GM23338 (cell line): ENCODE measurements at regions not wholly inside any gene's neighbourhood (a gene's known extent, or its start where the extent isn't known, plus 50 kb on each side); places are given as distances from the start of the nearest gene placed in this dataset.

Source experiments
- ATAC-seq: fragments of 200-7000 bp; cut with Tn5 transposase; 3 replicates; pipeline ENCODE4 v1.9.1; 2020
- DNase-seq: peaks from one replicate; pipeline ENCODE4 v3.0.0-alpha.2; 2015; ENCODE audit warnings: low spot score
- H2AFZ ChIP-seq: fragments of 200-600 bp; sonication (generic); 2 replicates; pipeline ENCODE4 v1.8.0; 2016; ENCODE audit warnings: antibody characterized with exemption, mild to moderate bottlenecking, moderate library complexity
- H3F3A ChIP-seq: fragments of 200-600 bp; sonication (generic); replicated peaks from 2 replicates; pipeline ENCODE4 v1.8.0; 2017; ENCODE audit warnings: antibody characterized with exemption, mixed run types, low read depth
- H3K27ac ChIP-seq: fragments of 200-600 bp; sonication (generic); 2 replicates; pipeline ENCODE4 v1.6.1; 2016; ENCODE audit warnings: low read depth
- H3K27me3 ChIP-seq: fragments of 200-600 bp; sonication (generic); 2 replicates; pipeline ENCODE4 v1.8.0; 2016; ENCODE audit warnings: mild to moderate bottlenecking, mixed run types, moderate library complexity; ENCODE audit not compliant: insufficient read depth
- H3K36me3 ChIP-seq: fragments of 200-600 bp; sonication (generic); 2 replicates; pipeline ENCODE4 v1.8.0; 2016; ENCODE audit warnings: mild to moderate bottlenecking; ENCODE audit not compliant: insufficient read depth
- H3K4me1 ChIP-seq: fragments of 200-600 bp; sonication (generic); 2 replicates; pipeline ENCODE4 v1.8.0; 2016; ENCODE audit warnings: mild to moderate bottlenecking, moderate library complexity; ENCODE audit not compliant: insufficient read depth
- H3K4me2 ChIP-seq: fragments of 200-600 bp; sonication (generic); 2 replicates; pipeline ENCODE4 v1.7.1; 2017; ENCODE audit warnings: mixed run types
- H3K4me3 ChIP-seq: fragments of 200-600 bp; sonication (generic); 2 replicates; pipeline ENCODE4 v1.6.1; 2016; ENCODE audit warnings: mixed run types
- H3K79me2 ChIP-seq: fragments of 200-600 bp; sonication (generic); replicated peaks from 2 replicates; pipeline ENCODE4 v1.8.0; 2017; ENCODE audit warnings: mild to moderate bottlenecking; ENCODE audit not compliant: insufficient read depth
- H3K9me2 ChIP-seq: fragments of 200-600 bp; sonication (generic); 2 replicates; pipeline ENCODE4 v1.8.0; 2017; ENCODE audit not compliant: insufficient read depth
- H4K20me1 ChIP-seq: fragments of 200-600 bp; sonication (generic); replicated peaks from 2 replicates; pipeline ENCODE4 v1.8.0; 2017; ENCODE audit warnings: mild to moderate bottlenecking; ENCODE audit not compliant: insufficient read depth
- H3K27ac Mint-ChIP-seq: 2 replicates; pipeline ENCODE4 v1.8.0; 2020; ENCODE audit warnings: inconsistent platforms, mild to moderate bottlenecking, moderate library complexity, mixed read lengths
- H3K27me3 Mint-ChIP-seq: 3 replicates; pipeline ENCODE4 v1.8.0; 2022; ENCODE audit warnings: low read depth, mild to moderate bottlenecking, moderate library complexity, mixed read lengths, inconsistent platforms; ENCODE audit not compliant: insufficient read depth, poor library complexity
- H3K36me3 Mint-ChIP-seq: 3 replicates; pipeline ENCODE4 v1.8.0; 2021; ENCODE audit warnings: low read depth, mild to moderate bottlenecking, inconsistent platforms, moderate library complexity, mixed read lengths
- H3K4me1 Mint-ChIP-seq: 3 replicates; pipeline ENCODE4 v1.8.0; 2020; ENCODE audit warnings: mild to moderate bottlenecking, inconsistent platforms, mixed read lengths
- H3K4me3 Mint-ChIP-seq: 3 replicates; pipeline ENCODE4 v1.8.0; 2021; ENCODE audit warnings: moderate library complexity, mild to moderate bottlenecking, inconsistent platforms, mixed read lengths
- H3K9me3 Mint-ChIP-seq: 3 replicates; pipeline ENCODE4 v1.8.0; 2020; ENCODE audit warnings: moderate library complexity, mild to moderate bottlenecking, inconsistent platforms, mixed read lengths
- EZH2phosphoT487 ChIP-seq: fragments of 200-600 bp; sonication (generic); IDR thresholded peaks from one replicate; pipeline ENCODE4 v1.8.1; 2018; ENCODE audit warnings: antibody characterized with exemption; ENCODE audit not compliant: unreplicated experiment
- JUNB ChIP-seq: IDR thresholded peaks from one replicate; pipeline ENCODE4 v1.6.1; 2016; ENCODE audit warnings: antibody characterized with exemption; ENCODE audit not compliant: unreplicated experiment
- NANOG ChIP-seq: IDR thresholded peaks from 2 replicates; pipeline ENCODE4 v1.6.1; 2016; ENCODE audit warnings: antibody characterized with exemption, borderline replicate concordance
- POLR2AphosphoS5 ChIP-seq: IDR thresholded peaks from 2 replicates; pipeline ENCODE4 v1.6.1; 2016; ENCODE audit warnings: antibody characterized with exemption, low read depth
- REST ChIP-seq: IDR thresholded peaks from one replicate; pipeline ENCODE4 v1.6.1; 2018; ENCODE audit warnings: antibody characterized with exemption; ENCODE audit not compliant: unreplicated experiment
- STAT1 ChIP-seq: IDR thresholded peaks from one replicate; pipeline ENCODE4 v1.6.1; 2016; ENCODE audit warnings: antibody characterized with exemption; ENCODE audit not compliant: unreplicated experiment
- ZNF114 ChIP-seq: fragments of 250-450 bp; sonication (Bioruptor Pico); IDR thresholded peaks from 2 replicates; pipeline ENCODE4 v1.5.0; 2020; ENCODE audit warnings: mild to moderate bottlenecking, moderate library complexity
- ZNF331 ChIP-seq: fragments of 250-450 bp; sonication (Bioruptor Pico); IDR thresholded peaks from 2 replicates; pipeline ENCODE4 v1.5.0; 2020; ENCODE audit warnings: low read depth, mild to moderate bottlenecking, moderate library complexity
- TF ChIP-seq, protein P1 (sequence below), 2 experiments: fragments of 200-600 bp in 1 of 2; sonication (generic) in 1 of 2; conservative IDR thresholded peaks; 2 replicates each; pipeline versions ENCODE4 v1.5.1 to v1.6.1; 2016 to 2017; ENCODE audit warnings: antibody characterized with exemption in 2 of 2, low read depth in 2 of 2, mild to moderate bottlenecking in 2 of 2, moderate library complexity in 1 of 2
- TF ChIP-seq, protein P2 (sequence below): IDR thresholded peaks from 2 replicates; pipeline ENCODE4 v1.6.1; 2016; ENCODE audit warnings: antibody characterized with exemption

DNA sequence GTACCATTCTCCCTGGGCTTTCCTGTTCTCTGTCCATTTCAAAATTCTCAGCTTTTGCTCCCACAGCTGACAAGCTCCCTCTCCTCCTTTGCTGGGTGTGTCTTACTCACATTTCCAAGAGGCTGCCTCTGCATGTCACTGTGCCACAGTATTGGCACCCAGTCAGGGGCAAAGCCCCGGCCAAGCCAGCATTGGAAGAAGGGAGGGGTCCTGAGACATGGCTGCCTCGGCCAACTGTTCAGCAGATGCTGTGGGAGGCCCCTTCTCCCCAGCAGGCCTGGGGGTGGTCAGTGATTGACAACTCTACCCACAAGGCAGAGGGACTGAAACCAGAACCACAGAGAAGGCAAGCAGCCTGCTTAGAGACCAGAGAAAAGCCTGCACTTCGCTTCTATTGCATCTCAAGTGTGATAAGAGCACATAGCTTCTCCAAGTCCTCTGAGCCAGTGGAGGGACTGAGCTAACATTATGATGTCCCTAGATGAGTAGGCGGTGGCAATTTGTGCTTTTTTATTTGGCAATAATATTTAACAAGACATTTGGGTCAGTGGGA lies 294.1 kb downstream of the SIPA1L2 start:
- Histone ChIP-seq H3K27ac (no peak overlapping the region), H3K27me3 (no peaks in the 10 kb centered on the region), H3K4me2 (no peak overlapping the region), H2AFZ (no peak overlapping the region), H3K36me3 (no peaks in the 10 kb centered on the region), H3K4me3 (no peak overlapping the region), H3K79me2 (no peaks in the 10 kb centered on the region), H3K4me1 (no peaks in the 10 kb centered on the region), H4K20me1 (no peaks in the 10 kb centered on the region), H3F3A (no peaks in the 10 kb centered on the region), H3K9me2 (0 out of 2 replicates have a peak, but pooled peaks cover 3% of the 10 kb centered on the region)
- Mint-ChIP-seq H3K36me3 (peaks cover 16% of the 10 kb centered on the region), H3K4me3 (no peak overlapping the region), H3K27ac (no peak overlapping the region), H3K9me3 (peaks cover 19% of the 10 kb centered on the region), H3K27me3 (peaks cover 3% of the 10 kb centered on the region), H3K4me1 (no peaks in the 10 kb centered on the region; the same call in 2 of the 3 replicates)
- TF ChIP-seq EZH2phosphoT487 (no peak), POLR2AphosphoS5 (no peak), NANOG (no peak), JUNB (no peak), ZNF331 (CRISPR knock-in tag) (no peak), ZNF114 (CRISPR knock-in tag) (no peak), REST (no peak)
- TF ChIP-seq, protein P1, sequence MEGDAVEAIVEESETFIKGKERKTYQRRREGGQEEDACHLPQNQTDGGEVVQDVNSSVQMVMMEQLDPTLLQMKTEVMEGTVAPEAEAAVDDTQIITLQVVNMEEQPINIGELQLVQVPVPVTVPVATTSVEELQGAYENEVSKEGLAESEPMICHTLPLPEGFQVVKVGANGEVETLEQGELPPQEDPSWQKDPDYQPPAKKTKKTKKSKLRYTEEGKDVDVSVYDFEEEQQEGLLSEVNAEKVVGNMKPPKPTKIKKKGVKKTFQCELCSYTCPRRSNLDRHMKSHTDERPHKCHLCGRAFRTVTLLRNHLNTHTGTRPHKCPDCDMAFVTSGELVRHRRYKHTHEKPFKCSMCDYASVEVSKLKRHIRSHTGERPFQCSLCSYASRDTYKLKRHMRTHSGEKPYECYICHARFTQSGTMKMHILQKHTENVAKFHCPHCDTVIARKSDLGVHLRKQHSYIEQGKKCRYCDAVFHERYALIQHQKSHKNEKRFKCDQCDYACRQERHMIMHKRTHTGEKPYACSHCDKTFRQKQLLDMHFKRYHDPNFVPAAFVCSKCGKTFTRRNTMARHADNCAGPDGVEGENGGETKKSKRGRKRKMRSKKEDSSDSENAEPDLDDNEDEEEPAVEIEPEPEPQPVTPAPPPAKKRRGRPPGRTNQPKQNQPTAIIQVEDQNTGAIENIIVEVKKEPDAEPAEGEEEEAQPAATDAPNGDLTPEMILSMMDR (conservative IDR thresholded peaks at IDR 0.05; ENCODE audit: low read depth in 2 of 2), result no peak
- TF ChIP-seq, protein P2, sequence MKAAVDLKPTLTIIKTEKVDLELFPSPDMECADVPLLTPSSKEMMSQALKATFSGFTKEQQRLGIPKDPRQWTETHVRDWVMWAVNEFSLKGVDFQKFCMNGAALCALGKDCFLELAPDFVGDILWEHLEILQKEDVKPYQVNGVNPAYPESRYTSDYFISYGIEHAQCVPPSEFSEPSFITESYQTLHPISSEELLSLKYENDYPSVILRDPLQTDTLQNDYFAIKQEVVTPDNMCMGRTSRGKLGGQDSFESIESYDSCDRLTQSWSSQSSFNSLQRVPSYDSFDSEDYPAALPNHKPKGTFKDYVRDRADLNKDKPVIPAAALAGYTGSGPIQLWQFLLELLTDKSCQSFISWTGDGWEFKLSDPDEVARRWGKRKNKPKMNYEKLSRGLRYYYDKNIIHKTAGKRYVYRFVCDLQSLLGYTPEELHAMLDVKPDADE, result no peak
- DNase-seq, result no peak
- no peak for ATAC-seq

DNA sequence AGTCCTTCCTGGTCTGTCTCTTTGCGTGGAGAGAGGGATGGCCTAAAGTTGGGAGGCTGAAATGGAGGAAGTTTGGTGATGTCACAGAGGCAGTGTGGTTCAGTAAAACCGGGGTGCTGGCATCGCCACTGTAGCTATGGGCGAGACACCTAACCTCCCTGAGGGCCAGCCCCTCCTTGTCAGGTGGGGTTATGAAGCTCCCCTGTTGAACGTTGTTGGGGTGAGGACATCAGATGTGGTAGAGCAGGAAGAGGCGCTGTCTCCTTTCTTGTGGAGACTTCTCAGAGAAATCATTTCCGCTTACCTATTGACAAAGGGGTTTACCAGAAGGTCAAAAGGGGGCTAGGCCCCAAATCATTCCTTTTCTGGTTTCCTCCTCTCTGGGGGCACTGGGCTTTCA lies 294.7 kb downstream of the SIPA1L2 start:
- H3K9me3 Mint-ChIP-seq, result peaks cover 25% of the 10 kb centered on the region
- DNase-seq, result no peak
- H3K27me3 Mint-ChIP-seq, result peaks cover 3% of the 10 kb centered on the region
- no peak overlapping the region for H3K4me3 Mint-ChIP-seq
- no peaks in the 10 kb centered on the region for H3F3A ChIP-seq
- no peak overlapping the region for H3K27ac Mint-ChIP-seq
- no peak overlapping the region for H3K27ac ChIP-seq
- no peak overlapping the region for H2AFZ ChIP-seq
- no peaks in the 10 kb centered on the region for H3K4me1 ChIP-seq
- H3K4me3 ChIP-seq, result no peak overlapping the region
- no peaks in the 10 kb centered on the region for H4K20me1 ChIP-seq
- H3K9me2 ChIP-seq, result 0 out of 2 replicates have a peak, but pooled peaks cover 3% of the 10 kb centered on the region
- no peak overlapping the region for H3K4me2 ChIP-seq
- no peak for ATAC-seq
- no peaks in the 10 kb centered on the region for H3K27me3 ChIP-seq
- H3K79me2 ChIP-seq, result no peaks in the 10 kb centered on the region
- no peak for TF ChIP-seq ZNF331 (CRISPR knock-in tag)
- no peak for TF ChIP-seq REST
- no peak for TF ChIP-seq STAT1
- TF ChIP-seq, protein P1 (conservative IDR thresholded peaks at IDR 0.05; ENCODE audit: low read depth in 2 of 2), result no peak
- peaks cover 21% of the 10 kb centered on the region for H3K36me3 Mint-ChIP-seq
- H3K36me3 ChIP-seq, result no peaks in the 10 kb centered on the region
- H3K4me1 Mint-ChIP-seq, result no peaks in the 10 kb centered on the region; the same call in 2 of the 3 replicates
